Brain microvascular endothelial cell (primary cell): ENCODE measurements at regions not wholly inside any gene's neighbourhood (a gene's known extent, or its start where the extent isn't known, plus 50 kb on each side); places are given as distances from the start of the nearest gene placed in this dataset.

Experiments used
- DNase-seq: peaks from one replicate; pipeline ENCODE4 v3.0.0-alpha.2; 2020
- H3K27ac ChIP-seq: fragments of 250-450 bp; sonication (Bioruptor Pico); 2 replicates; pipeline ENCODE4 v1.5.1; 2020; ENCODE audit warnings: mild to moderate bottlenecking, moderate library complexity
- H3K27me3 ChIP-seq: fragments of 250-450 bp; sonication (Bioruptor Pico); replicated peaks from 2 replicates; pipeline ENCODE4 v1.5.1; 2020; ENCODE audit warnings: mild to moderate bottlenecking
- H3K36me3 ChIP-seq: fragments of 250-450 bp; sonication (Bioruptor Pico); replicated peaks from 2 replicates; pipeline ENCODE4 v1.5.1; 2020; ENCODE audit warnings: mild to moderate bottlenecking
- H3K4me3 ChIP-seq: 2 replicates; pipeline ENCODE4 v1.5.1; 2011; ENCODE audit warnings: low read depth, mild to moderate bottlenecking, control low read depth, low read length, moderate library complexity
- CTCF ChIP-seq: IDR thresholded peaks from 2 replicates; pipeline ENCODE4 v1.5.1; 2011; ENCODE audit warnings: low read depth, mild to moderate bottlenecking, moderate library complexity, low read length, control low read depth, inconsistent platforms; ENCODE audit errors: missing control alignments
- in situ Hi-C: cut with HindIII; loops from 2 replicates; pipeline ENCODE4 v1.10.0; 2017; ENCODE audit warnings: low sequenced_read_pairs, low pct_ligation_motif_present

GRCh38 chr10:36164556-36165504 lies 522.7 kb upstream of the FZD8 start:
- no peak overlapping the region for H3K27ac ChIP-seq
- no peak for TF ChIP-seq CTCF
- no peaks in the 10 kb centered on the region for H3K36me3 ChIP-seq
- DNase-seq: no peak
- H3K4me3 ChIP-seq: no peak overlapping the region
- no peaks in the 10 kb centered on the region for H3K27me3 ChIP-seq
- in situ Hi-C loops: no loop called here

DNA sequence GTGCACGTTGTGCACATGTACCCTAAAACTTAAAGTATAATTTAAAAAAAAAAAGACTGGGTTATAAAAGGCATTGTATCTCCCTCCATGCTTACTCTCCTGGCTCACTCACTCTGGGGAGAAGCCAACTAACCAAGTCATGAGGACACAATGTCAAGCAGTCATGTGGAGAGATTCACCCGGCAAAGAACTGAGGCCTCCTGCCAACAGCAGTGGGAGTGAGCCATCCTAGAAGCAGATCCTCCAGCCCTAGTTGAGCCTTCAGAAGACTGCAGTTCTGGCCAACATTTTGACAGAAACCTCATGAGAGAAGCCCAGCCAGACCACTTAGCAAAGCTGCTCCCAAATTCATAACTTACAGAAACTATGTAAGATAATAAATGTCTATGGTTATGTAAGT lies 521.7 kb upstream of the FZD8 start:
- no peak for DNase-seq
- Histone ChIP-seq H3K36me3 (no peaks in the 10 kb centered on the region), H3K27ac (no peak overlapping the region), H3K4me3 (no peak overlapping the region), H3K27me3 (no peaks in the 10 kb centered on the region)
- in situ Hi-C loops: no loop called here
- no peak for TF ChIP-seq CTCF

DNA sequence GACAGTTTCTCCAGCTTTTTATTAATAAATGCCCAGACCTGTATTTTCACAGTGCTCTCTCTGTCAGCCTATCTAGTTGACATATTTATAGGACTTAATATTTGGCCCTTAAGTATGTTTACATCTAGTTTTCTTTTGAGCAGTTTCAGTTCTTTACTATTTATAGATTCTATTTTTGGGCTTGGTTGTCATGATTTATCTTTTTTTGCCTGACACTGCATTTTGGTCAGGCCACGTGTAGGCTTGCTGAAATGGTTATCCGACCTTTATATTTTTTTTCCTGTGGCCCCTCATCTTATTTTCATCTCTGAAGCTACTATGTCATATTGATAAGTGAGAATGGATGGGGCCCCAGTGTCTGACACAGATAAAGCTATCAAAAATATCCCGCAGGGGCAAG lies 515.4 kb upstream of the FZD8 start:
- TF ChIP-seq CTCF: no peak
- Histone ChIP-seq H3K27ac (no peak overlapping the region), H3K4me3 (no peak overlapping the region), H3K36me3 (no peaks in the 10 kb centered on the region), H3K27me3 (no peaks in the 10 kb centered on the region)
- DNase-seq: no peak
- in situ Hi-C loops: no loop called here

DNA sequence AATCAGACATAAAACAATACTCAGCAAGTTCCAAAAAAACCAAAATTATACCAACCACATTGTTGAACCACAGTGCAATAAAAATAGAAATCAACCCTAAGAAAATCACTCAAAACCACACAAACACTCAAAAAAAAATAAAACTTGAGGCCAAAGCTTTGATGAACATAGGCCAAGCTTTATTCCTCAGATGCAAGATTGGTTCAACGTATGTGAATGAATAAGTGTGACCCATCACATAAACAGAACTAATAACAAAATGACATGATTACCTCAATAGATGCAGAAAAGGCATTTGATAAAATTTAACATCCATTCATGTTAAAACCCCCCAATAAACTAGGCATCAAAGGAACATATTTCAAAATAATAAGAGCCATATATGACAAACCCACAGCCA lies 506.1 kb upstream of the FZD8 start:
- no peaks in the 10 kb centered on the region for H3K36me3 ChIP-seq
- H3K27me3 ChIP-seq: no peaks in the 10 kb centered on the region
- H3K27ac ChIP-seq: no peak overlapping the region
- TF ChIP-seq CTCF: no peak
- in situ Hi-C loops: no loop called here
- no peak overlapping the region for H3K4me3 ChIP-seq
- DNase-seq: no peak

DNA sequence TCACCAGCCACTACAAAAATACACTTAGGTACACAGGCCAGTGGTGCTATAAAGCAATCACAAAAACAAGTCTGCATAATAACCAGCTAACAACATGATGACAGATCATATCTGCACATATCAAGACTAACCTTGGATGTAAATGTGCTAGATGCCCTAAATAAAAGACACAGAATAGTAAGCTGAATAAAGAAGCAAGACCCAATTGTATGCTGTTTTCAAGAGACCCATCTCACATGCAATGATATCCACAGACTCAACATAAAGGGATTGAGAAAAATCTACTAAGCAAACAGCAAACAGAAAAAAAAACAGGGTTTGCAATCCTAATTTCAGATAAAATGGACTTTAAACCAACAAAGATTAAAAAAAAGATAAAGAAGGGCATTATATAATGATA lies 505.4 kb upstream of the FZD8 start:
- no peak overlapping the region for H3K27ac ChIP-seq
- no peak for DNase-seq
- H3K36me3 ChIP-seq: no peaks in the 10 kb centered on the region
- no peak overlapping the region for H3K4me3 ChIP-seq
- TF ChIP-seq CTCF: no peak
- in situ Hi-C loops: no loop called here
- no peaks in the 10 kb centered on the region for H3K27me3 ChIP-seq
